GM12878 (cell line): ENCODE measurements at regions not wholly inside any gene's neighbourhood (a gene's known extent, or its start where the extent isn't known, plus 50 kb on each side); places are given as distances from the start of the nearest gene placed in this dataset.

Source experiments
- ATAC-seq: fragments of 200-7000 bp; cut with Tn5 transposase; 3 replicates; pipeline ENCODE4 v1.9.1; 2020; ENCODE audit warnings: mild to moderate bottlenecking, moderate library complexity
- BruUV-seq: library from RNA; stranded (reverse); fragments of 400-500 nt; replicated peaks from 2 replicates; lab custom pipeline; 2021; lab: Mats Ljungman, UMichigan
- CTCF ChIA-PET: fragments of 300-600 bp; sonication (Branson Sonifier 250); formaldehyde crosslinking; extraction: SDS; loops from one replicate; lab custom pipeline; 2021; ENCODE audit warnings: inconsistent platforms; lab: Yijun Ruan, JAX
- POLR2A ChIA-PET: fragments of 350-600 bp; formaldehyde crosslinking; extraction: SDS; loops from one replicate; lab custom pipeline; 2021; ENCODE audit warnings: inconsistent platforms; lab: Charles Lee
- RAD21 ChIA-PET: fragments of 300-600 bp; sonication (Branson Sonifier 250); formaldehyde crosslinking; loops from one replicate; lab custom pipeline; 2023; ENCODE audit warnings: antibody characterized with exemption; ENCODE audit not compliant: unreplicated experiment; lab: Charles Lee
- SMC1A ChIA-PET: fragments of 300-600 bp; sonication (Branson Sonifier 250); formaldehyde crosslinking; loops from one replicate; lab custom pipeline; 2023; ENCODE audit not compliant: unreplicated experiment, uncharacterized antibody; lab: Charles Lee
- DNase-seq: peaks from one replicate; pipeline ENCODE4 v3.0.0-alpha.2; 2011; ENCODE audit warnings: low read depth, low spot score
- FAIRE-seq: peaks from 3 replicates; lab custom pipeline; 2011; peaks lifted over from hg19 to GRCh38; lab: Jason Lieb, UNC
- H2AFZ ChIP-seq: 2 replicates; pipeline ENCODE4 v1.6.0; 2011; ENCODE audit warnings: low read depth, low read length, control low read depth; ENCODE audit not compliant: control insufficient read depth
- H3K27ac ChIP-seq: 2 replicates; pipeline ENCODE4 v1.5.1; 2011; ENCODE audit warnings: control low read depth; ENCODE audit not compliant: control insufficient read depth, insufficient read depth
- H3K27me3 ChIP-seq, 2 experiments: replicated peaks in 1 of 2; 2 replicates each; pipeline versions ENCODE4 v1.6.0 to v1.6.1; 2011; ENCODE audit warnings: low read length in 1 of 2; ENCODE audit not compliant: control insufficient read depth in 2 of 2, insufficient read depth in 2 of 2
- H3K36me3 ChIP-seq, 2 experiments: 2 replicates each; pipeline ENCODE4 v1.5.1; 2011; ENCODE audit warnings: low read length in 1 of 2; ENCODE audit not compliant: control insufficient read depth in 2 of 2, insufficient read depth in 2 of 2
- H3K4me1 ChIP-seq: 2 replicates; pipeline ENCODE4 v1.6.1; 2011; ENCODE audit warnings: mild to moderate bottlenecking, low read length, moderate library complexity, mixed read lengths; ENCODE audit not compliant: control insufficient read depth, insufficient read depth
- H3K4me2 ChIP-seq: 2 replicates; pipeline ENCODE4 v1.6.0; 2011; ENCODE audit warnings: control low read depth; ENCODE audit not compliant: control insufficient read depth, insufficient read depth
- H3K4me3 ChIP-seq: fragments of 200-600 bp; sonication (generic); 2 replicates; pipeline ENCODE4 v1.5.1; 2016
- H3K79me2 ChIP-seq: 2 replicates; pipeline ENCODE4 v1.6.0; 2011; ENCODE audit warnings: low read length; ENCODE audit not compliant: control insufficient read depth, insufficient read depth
- H3K9ac ChIP-seq: 2 replicates; pipeline ENCODE4 v1.8.0; 2011; ENCODE audit warnings: low read length, control low read depth, mixed read lengths; ENCODE audit not compliant: control insufficient read depth, insufficient read depth
- H3K9me3 ChIP-seq: replicated peaks from 3 replicates; pipeline ENCODE4 v1.5.1; 2011; ENCODE audit warnings: mild to moderate bottlenecking, low read length; ENCODE audit not compliant: control insufficient read depth, insufficient read depth
- H4K20me1 ChIP-seq: 2 replicates; pipeline ENCODE4 v1.6.0; 2011; ENCODE audit not compliant: control insufficient read depth, insufficient read depth
- BCL11A ChIP-seq: IDR thresholded peaks from 2 replicates; pipeline ENCODE4 v1.6.1; 2011; ENCODE audit warnings: low read depth, low read length
- CHD1 ChIP-seq: IDR thresholded peaks from 2 replicates; pipeline ENCODE4 v1.6.1; 2012; ENCODE audit warnings: low read depth, low read length, improper control_type of control experiment
- CUX1 ChIP-seq: IDR thresholded peaks from 2 replicates; pipeline ENCODE4 v1.6.1; 2012; ENCODE audit warnings: improper control_type of control experiment, low read depth, low read length; ENCODE audit not compliant: insufficient replicate concordance
- HDAC2 ChIP-seq: fragments of 200-600 bp; sonication (generic); IDR thresholded peaks from 2 replicates; pipeline ENCODE4 v1.6.1; 2017
- SUZ12 ChIP-seq: fragments of 200-600 bp; sonication (generic); IDR thresholded peaks from one replicate; pipeline ENCODE4 v1.6.1; 2018; ENCODE audit warnings: antibody characterized with exemption, mild to moderate bottlenecking; ENCODE audit not compliant: unreplicated experiment
- ZNF207 ChIP-seq: fragments of 450-650 bp; IDR thresholded peaks from 2 replicates; pipeline ENCODE4 v1.6.1; 2014; ENCODE audit warnings: antibody characterized with exemption, mild to moderate bottlenecking, borderline replicate concordance
- WGBS: methylation state at CpG from one replicate; pipeline ENCODE4 v1.1.6; 2016; ENCODE audit warnings: low lambda C conversion rate; ENCODE audit not compliant: insufficient replicate concordance, insufficient coverage; ENCODE audit errors: missing lambda C conversion rate; 5-methylcytosine and 5-hydroxymethylcytosine counted together
- in situ Hi-C: fragments of 300-500 bp; cut with MboI; formaldehyde crosslinking; loops from 9 replicates; pipeline ENCODE4 v1.14.3; 2018; ENCODE audit warnings: mixed read lengths
- intact Hi-C: fragments of 100-400 bp; cut with micrococcal nuclease; formaldehyde crosslinking; loops from one replicate; pipeline ENCODE4 v1.14.2; 2022; ENCODE audit not compliant: unreplicated experiment

GRCh38 chr2:238710787-238711186 is 137.1 kb upstream of the TWIST2 start:
- Histone ChIP-seq H3K4me3 (no peak overlapping the region), H2AFZ (no peak overlapping the region), H3K9ac (no peak overlapping the region), H3K36me3 (no peaks in the 10 kb centered on the region), H3K27me3 (no peaks in the 10 kb centered on the region), H3K79me2 (no peaks in the 10 kb centered on the region), H3K4me1 (no peaks in the 10 kb centered on the region), H3K27ac (no peak overlapping the region), H3K9me3 (no peaks in the 10 kb centered on the region), H3K4me2 (no peak overlapping the region), H4K20me1 (no peaks in the 10 kb centered on the region)
- FAIRE-seq: no peak
- no peak for ATAC-seq
- TF ChIP-seq ZNF207 (no peak), HDAC2 (no peak), BCL11A (no peak), CHD1 (no peak), CUX1 (no peak), SUZ12 (no peak)
- WGBS: 71% methylated on average over 4 of the region's 4 CpGs
- no TSS peak for BruUV-seq
- ChIA-PET RAD21 (no interaction called here), CTCF (no interaction called here), POLR2A (no interaction called here), SMC1A (no interaction called here)
- DNase-seq: no peak
- in situ Hi-C loops: no loop called here
- intact Hi-C loops: no loop called here
